GM12892 (cell line): ENCODE measurements at regions not wholly inside any gene's neighbourhood (a gene's known extent, or its start where the extent isn't known, plus 50 kb on each side); places are given as distances from the start of the nearest gene placed in this dataset.
A peak's percentile ranks its signal among the peaks of the same experiment; 100 is the strongest.

ENCODE experiments used
- DNase-seq: peaks from one replicate; pipeline ENCODE4 v3.0.0; 2011; ENCODE audit not compliant: insufficient read length
- FAIRE-seq: peaks from 2 replicates; lab custom pipeline; 2011; peaks lifted over from hg19 to GRCh38; lab: Jason Lieb, UNC
- POLR2A ChIP-seq: IDR thresholded peaks from 2 replicates; pipeline ENCODE4 v1.6.1; 2011; ENCODE audit warnings: low read depth, low read length, control low read depth
- POLR2AphosphoS5 ChIP-seq: IDR thresholded peaks from 2 replicates; pipeline ENCODE4 v1.6.1; 2011; ENCODE audit warnings: low read depth, low read length, control low read depth
- TAF1 ChIP-seq: IDR thresholded peaks from 2 replicates; pipeline ENCODE4 v1.6.1; 2011; ENCODE audit warnings: low read depth, mild to moderate bottlenecking, control low read depth, low read length, borderline replicate concordance

DNA sequence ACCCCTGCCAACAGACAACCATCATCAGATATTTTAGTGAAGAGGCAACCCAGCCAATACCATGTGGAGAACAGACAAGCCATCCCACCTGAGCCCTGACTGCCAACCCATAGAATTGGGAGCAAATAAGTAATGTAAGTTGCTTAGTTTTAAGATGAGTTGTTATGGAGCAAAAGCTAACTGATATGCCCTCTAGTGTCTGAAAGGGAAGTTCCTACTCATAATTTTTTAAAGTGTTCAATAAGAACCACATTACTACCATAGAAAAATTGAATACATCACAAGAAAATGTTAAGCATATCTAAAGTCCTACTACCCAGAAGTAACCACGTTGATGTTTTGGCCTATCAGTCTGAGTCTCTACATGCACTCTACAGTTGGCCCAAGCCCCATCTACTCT, 50.8 kb upstream of the SLC36A4 start:
- FAIRE-seq = peak; percentile 81
- no peak for TF ChIP-seq TAF1
- no peak for TF ChIP-seq POLR2AphosphoS5
- TF ChIP-seq POLR2A = no peak
- DNase-seq = no peak

DNA sequence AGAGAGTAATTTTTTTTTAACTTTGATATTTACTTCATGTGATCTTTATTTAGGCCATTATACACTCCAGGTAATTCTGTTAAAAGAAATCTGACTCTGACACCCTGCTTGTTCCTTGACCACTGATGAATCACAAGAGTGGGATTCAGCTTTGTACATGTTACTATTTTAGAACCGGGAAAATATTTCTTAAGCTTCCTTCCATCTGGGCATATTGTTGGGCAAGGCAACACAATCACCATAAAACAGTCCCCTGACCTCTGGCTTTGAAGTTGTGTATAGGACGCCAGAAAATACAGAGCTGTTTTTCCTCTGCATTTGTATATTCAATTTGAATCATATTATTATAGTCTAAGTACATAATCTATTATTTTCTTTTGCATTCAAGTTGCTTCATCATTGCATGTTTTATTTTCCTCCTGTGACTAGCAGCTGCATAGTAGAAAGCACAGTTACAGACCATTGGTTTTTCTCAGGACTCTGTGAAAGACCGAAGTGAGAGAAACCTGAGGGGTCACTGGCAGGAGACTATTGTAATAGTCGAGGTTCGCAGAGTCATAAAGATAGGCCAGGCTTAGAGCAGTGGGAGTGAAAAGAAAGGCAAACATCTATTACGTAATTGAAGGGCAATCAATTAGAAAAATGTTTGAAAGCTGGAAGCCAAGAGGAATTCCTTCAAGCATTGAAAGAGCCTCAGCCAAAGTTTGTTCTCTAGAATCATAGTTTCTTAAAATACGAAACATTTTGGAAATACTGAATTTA, 51.8 kb upstream of the SLC36A4 start:
- FAIRE-seq (no peak), DNase-seq (no peak)
- TF ChIP-seq TAF1 (no peak), POLR2AphosphoS5 (no peak), POLR2A (no peak)

DNA sequence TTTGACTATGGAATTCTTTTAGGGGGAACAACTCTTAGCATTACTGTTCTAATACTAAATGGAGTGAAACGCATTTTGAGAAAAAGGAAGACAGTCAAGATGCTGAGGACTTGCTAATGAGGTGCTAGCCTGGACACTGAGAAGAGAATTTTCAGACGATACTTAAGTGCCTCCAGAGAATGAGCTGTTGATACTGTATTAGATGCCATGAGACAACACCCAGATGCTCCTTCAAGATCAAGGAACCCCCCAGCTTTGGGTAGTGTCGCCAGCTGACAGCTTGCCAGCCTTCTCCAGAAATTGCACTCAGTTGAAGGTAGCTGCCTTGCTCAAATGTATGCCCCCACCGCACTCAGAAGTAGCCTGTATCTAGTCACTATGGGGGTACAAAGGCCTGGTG, 52.5 kb upstream of the SLC36A4 start:
- DNase-seq = no peak
- no peak for FAIRE-seq
- no peak for TF ChIP-seq TAF1
- TF ChIP-seq POLR2A = no peak
- no peak for TF ChIP-seq POLR2AphosphoS5

DNA sequence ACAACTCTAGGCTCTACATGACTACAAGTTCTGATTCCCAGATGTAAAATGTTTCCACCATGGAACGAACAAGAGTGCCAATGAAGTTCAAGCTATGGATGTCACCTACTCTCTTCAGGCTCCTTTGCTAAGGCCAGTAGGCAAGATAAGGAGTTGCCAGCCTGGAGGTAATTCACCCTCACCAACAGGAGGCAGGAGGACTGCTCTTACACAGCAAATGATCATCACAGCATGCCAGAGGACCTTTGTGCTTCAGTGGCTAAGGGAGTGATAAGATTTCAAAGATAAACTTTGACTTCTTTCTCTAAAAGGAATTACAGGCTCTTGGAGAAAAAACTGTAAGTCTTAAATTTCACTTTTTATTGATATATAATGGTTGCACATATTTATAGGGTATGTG, 54.1 kb upstream of the SLC36A4 start:
- TF ChIP-seq POLR2AphosphoS5 (no peak), TAF1 (no peak), POLR2A (no peak)
- FAIRE-seq = no peak
- no peak for DNase-seq

DNA sequence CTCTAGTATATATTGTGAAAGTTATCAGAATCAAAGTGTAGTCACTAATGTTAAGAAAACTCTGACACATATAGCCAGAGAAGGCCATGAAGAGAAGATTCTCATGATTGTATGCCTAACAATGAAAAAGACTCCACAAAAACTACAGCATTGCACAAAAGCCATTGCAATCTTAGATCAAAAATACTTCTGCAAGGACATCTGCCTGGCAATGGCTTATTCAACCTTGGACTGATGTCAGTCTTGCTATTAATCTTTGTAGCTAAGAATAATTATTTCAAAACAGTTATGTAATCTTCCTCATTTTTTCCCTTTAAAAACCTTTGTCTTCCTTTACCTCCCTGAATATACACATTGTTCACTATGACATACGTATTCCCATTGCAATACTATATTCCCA, 55.3 kb upstream of the SLC36A4 start:
- FAIRE-seq = no peak
- DNase-seq = no peak
- TF ChIP-seq TAF1 = no peak
- TF ChIP-seq POLR2A = no peak
- no peak for TF ChIP-seq POLR2AphosphoS5

DNA sequence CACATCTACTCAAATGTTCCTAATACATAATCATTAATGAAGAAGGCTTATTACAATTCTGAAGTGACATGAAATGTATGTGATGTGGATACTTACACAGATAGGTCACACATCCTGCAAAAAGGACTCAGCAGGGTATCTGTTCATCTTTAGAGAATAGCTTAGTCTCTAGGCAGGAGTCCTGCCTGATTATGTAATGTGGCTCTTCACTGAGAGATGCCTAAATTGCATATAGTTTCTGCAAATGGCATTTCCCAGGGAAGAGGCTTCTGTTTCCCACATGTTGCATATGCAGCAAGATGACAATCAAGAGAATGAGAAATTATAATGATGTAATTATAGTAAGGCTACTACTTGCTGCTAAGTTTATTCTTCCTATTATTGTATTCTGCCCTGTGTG, 58.8 kb upstream of the SLC36A4 start:
- TF ChIP-seq POLR2A (no peak), POLR2AphosphoS5 (no peak), TAF1 (no peak)
- FAIRE-seq (no peak), DNase-seq (no peak)

DNA sequence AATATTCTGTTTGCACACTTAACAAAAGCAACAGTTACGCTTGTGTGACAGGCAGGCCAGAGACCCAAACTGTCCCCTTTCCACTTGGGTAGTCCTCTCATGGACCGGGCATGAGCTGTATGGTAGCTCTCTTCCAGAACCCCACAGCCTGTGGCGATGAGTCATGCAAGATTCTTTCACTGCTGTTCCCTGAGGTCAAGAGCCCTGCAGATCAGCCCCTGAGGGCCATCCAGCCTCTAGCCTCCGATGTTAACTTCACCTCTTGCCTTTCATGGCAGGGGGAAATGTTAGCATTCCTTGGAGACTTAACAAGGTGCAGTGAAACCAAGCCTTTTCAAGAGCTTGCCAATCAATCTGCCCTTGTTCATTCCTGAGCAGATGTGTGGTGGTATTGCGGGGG, 63.2 kb upstream of the DEUP1 start:
- TF ChIP-seq POLR2AphosphoS5 (no peak), POLR2A (no peak), TAF1 (no peak)
- no peak for DNase-seq
- no peak for FAIRE-seq

DNA sequence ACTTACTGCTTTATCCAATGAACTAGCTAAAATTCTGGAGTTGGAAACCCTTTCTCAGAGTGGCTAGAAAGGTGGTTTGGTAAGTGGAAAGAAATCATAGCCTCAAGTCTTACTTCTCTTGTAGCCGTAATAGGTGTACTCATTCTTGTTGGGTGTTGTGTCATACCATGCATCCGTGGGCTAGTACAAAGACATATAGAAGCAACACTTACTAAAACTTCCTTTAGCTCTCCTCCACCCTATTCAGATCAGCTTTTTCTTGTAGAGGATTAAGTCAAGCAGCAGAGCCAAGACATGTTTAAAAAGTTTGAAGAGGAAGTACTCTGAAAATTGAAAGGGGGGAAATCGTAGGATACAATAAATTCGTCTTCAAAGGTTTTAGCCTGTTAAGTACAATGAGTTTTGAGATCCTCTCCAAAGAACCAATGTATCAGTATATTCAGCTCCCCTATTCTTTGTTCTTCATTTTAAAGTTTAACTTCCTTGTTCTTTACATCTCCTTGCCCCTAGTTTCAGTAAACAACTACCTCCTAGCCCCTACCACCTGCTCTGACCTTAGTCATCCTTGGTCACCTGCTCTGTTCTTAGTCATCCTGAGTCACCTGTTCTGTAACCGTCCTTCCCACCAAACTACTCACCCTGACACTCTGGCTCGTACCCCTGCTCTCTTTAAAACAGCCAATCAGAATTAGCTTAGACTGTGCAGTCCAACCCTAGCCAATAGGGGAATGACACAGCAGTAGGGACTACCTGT, 62.1 kb upstream of the DEUP1 start:
- TF ChIP-seq TAF1 = no peak
- TF ChIP-seq POLR2AphosphoS5 = no peak
- TF ChIP-seq POLR2A = no peak
- FAIRE-seq (no peak), DNase-seq (no peak)

DNA sequence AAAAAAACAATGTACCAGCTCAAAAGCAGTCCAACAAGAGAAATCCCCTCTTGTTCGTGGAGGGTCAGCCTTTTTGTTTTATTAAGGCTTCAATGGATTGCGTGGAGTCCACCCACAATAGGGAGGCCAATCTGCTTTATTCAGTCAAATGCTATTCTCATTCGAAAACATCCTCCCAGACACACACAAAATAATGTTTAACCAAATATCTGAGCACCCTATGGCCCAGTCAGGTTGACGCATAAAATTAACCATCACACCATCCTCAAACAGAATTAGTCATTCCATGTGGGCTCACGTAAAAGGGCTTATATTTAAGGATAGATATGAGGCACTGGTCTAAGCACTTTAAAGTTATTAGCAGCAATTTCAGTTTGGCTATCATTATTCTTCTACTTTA, 58.9 kb upstream of the DEUP1 start:
- TF ChIP-seq TAF1 (no peak), POLR2A (no peak), POLR2AphosphoS5 (no peak)
- no peak for FAIRE-seq
- no peak for DNase-seq

DNA sequence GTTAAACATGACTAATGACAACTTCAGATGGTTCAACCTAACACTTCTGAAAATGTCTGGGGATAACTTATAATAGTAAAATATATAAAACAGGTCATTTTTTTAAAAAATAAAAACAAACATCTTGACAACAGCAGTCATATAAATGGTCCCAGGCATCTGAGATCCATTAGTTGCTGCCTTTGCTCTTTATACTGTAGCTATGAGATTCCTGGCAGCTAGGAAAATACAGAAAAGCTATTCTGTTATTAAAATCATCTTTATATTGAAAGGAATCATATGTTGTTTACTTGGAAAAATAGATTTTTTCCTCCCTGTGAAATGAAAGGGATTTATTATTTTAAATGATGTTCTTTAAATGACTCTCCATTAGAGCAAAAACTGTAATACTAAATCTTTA, 55.7 kb upstream of the DEUP1 start:
- FAIRE-seq = no peak
- no peak for DNase-seq
- TF ChIP-seq POLR2AphosphoS5 (no peak), POLR2A (no peak), TAF1 (no peak)

DNA sequence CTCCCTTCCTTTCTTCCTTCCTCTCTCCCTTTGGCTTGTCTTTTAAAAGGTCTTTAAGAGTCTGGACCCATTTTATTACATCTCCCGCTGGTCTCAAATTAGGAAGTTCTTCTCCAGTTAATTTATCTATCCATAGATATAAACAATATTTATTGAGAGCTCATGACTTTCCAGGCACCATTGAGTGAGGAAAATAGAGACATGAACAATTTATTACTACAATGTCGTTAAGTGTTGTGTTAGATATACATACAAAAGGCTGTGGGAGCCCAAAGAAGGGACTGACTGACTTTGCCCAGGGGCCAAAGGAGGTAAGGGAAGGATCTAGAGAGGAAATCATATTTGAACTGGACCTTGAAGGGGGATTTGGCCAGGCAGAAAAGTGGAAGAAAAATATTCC, 51.6 kb upstream of the DEUP1 start:
- FAIRE-seq = no peak
- TF ChIP-seq POLR2AphosphoS5 = no peak
- no peak for TF ChIP-seq TAF1
- TF ChIP-seq POLR2A = no peak

DNA sequence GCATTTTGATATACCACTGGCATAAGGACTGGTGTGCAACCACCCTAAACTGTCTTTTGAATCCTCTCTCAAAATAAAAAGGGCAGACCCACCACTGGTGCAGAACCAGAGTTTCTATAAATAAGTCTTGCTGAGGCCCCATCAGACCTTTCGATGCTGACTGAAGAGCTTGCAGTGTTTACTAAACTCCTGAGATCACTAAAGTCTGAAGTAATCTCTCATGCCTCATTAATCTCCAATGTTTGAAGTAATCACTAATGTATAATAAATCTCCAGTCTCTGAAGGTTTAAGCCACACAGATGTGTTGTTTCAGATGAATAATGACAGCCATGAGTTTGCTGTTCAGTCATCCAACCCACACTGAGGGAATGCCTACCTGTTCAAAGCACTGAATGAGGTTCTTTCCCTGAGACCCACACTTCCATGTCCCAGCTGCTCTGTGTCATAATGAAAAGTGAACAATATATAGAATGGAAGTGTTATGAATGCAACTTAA, 50.6 kb upstream of the DEUP1 start:
- no peak for DNase-seq
- no peak for TF ChIP-seq TAF1
- no peak for TF ChIP-seq POLR2AphosphoS5
- no peak for TF ChIP-seq POLR2A
- peak; percentile 87 for FAIRE-seq

More for the DNA sequence above, 51.6 kb upstream of the DEUP1 start:
- no peak for DNase-seq
